Fibroblast of lung (primary cell): ENCODE measurements at regions not wholly inside any gene's neighbourhood (a gene's known extent, or its start where the extent isn't known, plus 50 kb on each side); places are given as distances from the start of the nearest gene placed in this dataset.

Source experiments
- DNase-seq, 2 donors: peaks; one replicate each; pipeline versions ENCODE4 v3.0.0 to v3.0.0-alpha.2; 2010; ENCODE audit warnings: low read depth in 2 of 2
- H2AFZ ChIP-seq: 2 replicates; pipeline ENCODE4 v1.5.1; 2012; ENCODE audit warnings: low read length, control low read depth, inconsistent platforms
- H3K27ac ChIP-seq: 2 replicates; pipeline ENCODE4 v1.5.1; 2011; ENCODE audit warnings: low read length, control low read depth; ENCODE audit not compliant: insufficient read depth
- H3K27me3 ChIP-seq: 2 replicates; pipeline ENCODE4 v1.5.1; 2011; ENCODE audit warnings: mild to moderate bottlenecking, low read length; ENCODE audit not compliant: control insufficient read depth, insufficient read depth
- H3K36me3 ChIP-seq: 2 replicates; pipeline ENCODE4 v1.5.1; 2011; ENCODE audit warnings: low read length; ENCODE audit not compliant: control insufficient read depth, insufficient read depth
- H3K4me1 ChIP-seq: 2 replicates; pipeline ENCODE4 v1.5.1; 2011; ENCODE audit warnings: low read length; ENCODE audit not compliant: control insufficient read depth, insufficient read depth; ENCODE audit errors: extremely low read depth
- H3K4me2 ChIP-seq: 2 replicates; pipeline ENCODE4 v1.5.1; 2011; ENCODE audit warnings: low read length, control low read depth; ENCODE audit not compliant: insufficient read depth; ENCODE audit errors: extremely low read depth
- H3K4me3 ChIP-seq, 4 experiments: fragments of 200-600 bp in 1 of 4; sonication (generic) in 1 of 4; replicated peaks in 1 of 4; 2 replicates each; pipeline ENCODE4 v1.5.1; 2011 to 2016; ENCODE audit warnings: low read length in 4 of 4, low read depth in 3 of 4, mild to moderate bottlenecking in 3 of 4, control low read depth in 2 of 4, inconsistent platforms in 1 of 4, mixed read lengths in 1 of 4; ENCODE audit not compliant: insufficient read depth in 1 of 4; ENCODE audit errors: control extremely low read depth in 1 of 4
- H3K79me2 ChIP-seq: 2 replicates; pipeline ENCODE4 v1.5.1; 2012; ENCODE audit warnings: mild to moderate bottlenecking, low read length, inconsistent platforms; ENCODE audit not compliant: control insufficient read depth, insufficient read depth
- H3K9ac ChIP-seq: 2 replicates; pipeline ENCODE4 v1.5.1; 2011; ENCODE audit warnings: mild to moderate bottlenecking, low read length, control low read depth; ENCODE audit not compliant: insufficient read depth
- H3K9me3 ChIP-seq: 2 replicates; pipeline ENCODE4 v1.5.1; 2012; ENCODE audit warnings: low read depth, low read length; ENCODE audit not compliant: control insufficient read depth, insufficient read depth
- H4K20me1 ChIP-seq: 2 replicates; pipeline ENCODE4 v1.5.1; 2011; ENCODE audit warnings: low read length; ENCODE audit not compliant: control insufficient read depth, insufficient read depth; ENCODE audit errors: extremely low read depth
- CTCF ChIP-seq, 2 donors: IDR thresholded peaks in 1 of 2; conservative IDR thresholded peaks in 1 of 2; 1 replicate in 1 of 2; 2 replicates in 1 of 2; pipeline ENCODE4 v1.5.1; 2011 to 2012; ENCODE audit warnings: low read length in 2 of 2, control low read depth in 1 of 2, inconsistent platforms in 1 of 2, low read depth in 1 of 2, mild to moderate bottlenecking in 1 of 2
- EZH2 ChIP-seq: IDR thresholded peaks from 2 replicates; pipeline ENCODE4 v1.5.1; 2012; ENCODE audit warnings: low read length, control low read depth, mild to moderate bottlenecking; ENCODE audit errors: missing control alignments

DNA sequence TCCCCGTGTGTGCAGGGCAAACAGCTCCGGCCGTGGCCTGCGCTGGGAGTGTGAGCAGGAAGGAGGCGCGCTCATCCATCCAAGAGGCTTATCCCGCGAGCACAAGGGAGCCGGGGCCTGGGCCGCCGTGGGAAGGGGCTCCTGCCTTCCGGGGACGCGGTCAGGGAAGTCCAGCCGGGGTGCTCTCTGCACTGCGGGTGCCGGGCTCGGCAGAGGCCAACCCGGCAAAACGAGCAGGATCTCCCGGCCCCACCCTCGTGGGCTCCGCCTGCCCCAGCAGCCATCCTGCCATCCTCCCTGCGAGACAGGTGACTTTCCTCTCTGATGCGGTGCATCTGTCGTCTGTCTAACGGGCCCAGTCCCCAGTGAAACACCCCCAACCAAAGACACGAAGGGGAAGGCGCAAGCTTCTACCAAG is 244.2 kb downstream of the AUH start:
- no peaks in the 10 kb centered on the region for H4K20me1 ChIP-seq
- H3K36me3 ChIP-seq: no peaks in the 10 kb centered on the region
- H3K27me3 ChIP-seq: no peaks in the 10 kb centered on the region
- TF ChIP-seq EZH2 (no peak), CTCF (conservative IDR thresholded peaks at IDR 0.05 in 1 of 2, IDR thresholded peaks at IDR 0.05 in 1 of 2; ENCODE audit: low read depth in 1 of 2, low read length in 2 of 2) (no peak)
- no peak overlapping the region for H3K4me3 ChIP-seq
- no peaks in the 10 kb centered on the region for H3K9me3 ChIP-seq
- no peak overlapping the region for H2AFZ ChIP-seq
- no peaks in the 10 kb centered on the region for H3K79me2 ChIP-seq
- no peak for DNase-seq
- H3K9ac ChIP-seq: peak overlapping the region; percentile 51
- no peak overlapping the region for H3K4me2 ChIP-seq
- peak overlapping the region; percentile 92 for H3K27ac ChIP-seq
- peaks cover 16% of the 10 kb centered on the region for H3K4me1 ChIP-seq

- peak overlapping the region in 1 of 4 experiments; percentile 23 for H3K4me3 ChIP-seq
- peak overlapping the region; percentile 92 for H3K27ac ChIP-seq
Measured at GRCh38 chr9:91117959-91118703, 243.6 kb downstream of the AUH start.

GRCh38 chr9:91118704-91119025 is 243.1 kb downstream of the AUH start:
- peak overlapping the region in 1 of 4 experiments; percentile 23 for H3K4me3 ChIP-seq

More at GRCh38 chr9:91117959-91118703, 243.6 kb downstream of the AUH start:
- TF ChIP-seq EZH2: no peak
- no peak for TF ChIP-seq CTCF (conservative IDR thresholded peaks at IDR 0.05 in 1 of 2, IDR thresholded peaks at IDR 0.05 in 1 of 2; ENCODE audit: low read depth in 1 of 2, low read length in 2 of 2)
- Histone ChIP-seq H3K9me3 (no peaks in the 10 kb centered on the region), H3K27me3 (no peaks in the 10 kb centered on the region), H3K4me2 (peak overlapping the region; percentile 79), H3K36me3 (no peaks in the 10 kb centered on the region), H3K79me2 (no peaks in the 10 kb centered on the region), H3K4me1 (peaks cover 16% of the 10 kb centered on the region), H4K20me1 (no peaks in the 10 kb centered on the region), H2AFZ (no peak overlapping the region), H3K9ac (peak overlapping the region; percentile 51)
- peak; percentile 74 to 95 for DNase-seq

More at GRCh38 chr9:91118704-91119025, 243.1 kb downstream of the AUH start:
- Histone ChIP-seq H4K20me1 (no peaks in the 10 kb centered on the region), H3K27ac (peak overlapping the region; percentile 92), H3K36me3 (no peaks in the 10 kb centered on the region), H2AFZ (no peak overlapping the region), H3K27me3 (no peaks in the 10 kb centered on the region), H3K4me2 (peak overlapping the region; percentile 79), H3K79me2 (no peaks in the 10 kb centered on the region), H3K9me3 (no peaks in the 10 kb centered on the region), H3K4me1 (peaks cover 16% of the 10 kb centered on the region), H3K9ac (peak overlapping the region; percentile 52)
- TF ChIP-seq CTCF (conservative IDR thresholded peaks at IDR 0.05 in 1 of 2, IDR thresholded peaks at IDR 0.05 in 1 of 2; ENCODE audit: low read depth in 1 of 2, low read length in 2 of 2) (no peak), EZH2 (no peak)
- DNase-seq: no peak
